Fibroblast of peridontal ligament (primary cell): ENCODE measurements at regions not wholly inside any gene's neighbourhood (a gene's known extent, or its start where the extent isn't known, plus 50 kb on each side); places are given as distances from the start of the nearest gene placed in this dataset.
A peak's percentile ranks its signal among the peaks of the same experiment; 100 is the strongest.

Experiments
- DNase-seq: peaks from one replicate; pipeline ENCODE4 v3.0.0-alpha.2; 2010; ENCODE audit errors: extremely low read depth

DNA sequence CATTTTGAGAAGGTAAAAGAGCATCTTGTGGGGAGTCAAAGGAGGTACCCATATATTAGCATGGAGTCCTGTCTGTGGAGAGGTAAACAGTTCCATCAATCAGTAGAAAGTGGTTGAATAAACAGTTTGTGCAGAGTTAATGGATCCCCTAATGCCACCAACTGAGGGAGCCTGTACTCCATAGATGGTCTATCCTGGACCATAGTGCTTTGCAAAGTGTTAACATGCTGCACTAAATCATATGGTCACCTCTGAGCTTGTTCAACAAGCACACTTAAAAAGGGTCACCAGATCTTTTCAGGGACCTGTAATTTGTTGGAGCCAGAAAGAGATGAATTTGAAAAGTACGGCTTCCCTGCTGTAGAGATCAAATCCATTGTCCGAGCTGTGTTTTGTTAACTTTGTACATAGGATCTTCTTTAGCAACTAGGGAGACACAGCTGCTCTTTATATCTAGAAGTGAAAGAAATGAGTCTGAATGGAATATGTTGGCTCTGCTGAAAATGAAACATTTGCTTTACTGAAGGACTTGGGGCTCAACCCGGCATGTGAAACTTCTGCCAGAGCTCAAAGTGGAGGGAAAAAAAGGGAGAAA, 366.4 kb downstream of the ETNK1 start:
- DNase-seq: no peak

DNA sequence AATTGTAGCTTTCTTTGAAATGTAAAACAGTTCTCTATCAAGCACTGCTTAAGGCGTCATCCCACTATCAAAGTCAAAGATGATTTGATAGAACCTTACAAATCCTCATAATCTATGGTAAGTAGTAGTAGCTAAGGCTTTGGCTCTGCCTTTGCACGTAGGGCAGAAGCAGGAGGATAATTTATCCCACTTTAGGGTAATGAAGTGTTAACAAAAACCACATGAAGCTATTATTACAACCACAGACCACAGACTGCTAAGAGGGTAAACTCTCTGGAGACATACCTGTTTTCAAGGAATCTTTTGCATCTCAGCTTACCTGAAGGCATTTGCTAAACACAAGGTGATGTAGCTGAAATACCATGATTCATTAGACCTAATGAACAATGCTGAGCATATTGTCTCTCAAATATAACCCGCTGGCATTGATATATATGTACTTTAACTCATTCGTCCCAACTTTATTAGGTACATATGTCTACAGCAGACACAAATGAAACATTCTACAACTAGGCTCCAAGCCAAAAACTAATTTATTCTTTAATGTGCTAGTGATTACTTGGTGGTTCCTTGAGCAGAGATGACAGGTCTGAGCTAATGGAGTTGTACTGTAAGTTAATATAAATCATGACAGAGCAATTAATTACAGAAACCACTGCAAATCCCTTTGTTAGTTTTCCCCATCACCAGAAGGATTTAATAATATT, 368.8 kb downstream of the ETNK1 start:
- DNase-seq: no peak

DNA sequence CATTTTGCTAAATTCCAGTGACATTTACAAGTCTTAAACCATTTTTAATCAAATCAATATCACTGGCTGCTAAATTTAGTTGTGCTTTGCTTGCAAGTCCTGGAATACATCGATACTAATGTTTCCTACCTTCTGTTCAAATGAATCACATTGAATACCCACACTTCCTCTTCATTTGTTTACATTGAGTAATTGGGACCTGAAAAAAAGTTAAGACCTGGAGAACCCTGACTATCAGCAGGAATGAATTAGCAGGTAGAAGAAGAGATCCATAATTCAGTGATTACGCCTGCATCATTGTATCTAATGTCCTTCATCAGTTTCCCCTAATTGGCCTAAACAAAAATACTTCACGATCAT, 369.3 kb downstream of the ETNK1 start:
- DNase-seq: no peak

DNA sequence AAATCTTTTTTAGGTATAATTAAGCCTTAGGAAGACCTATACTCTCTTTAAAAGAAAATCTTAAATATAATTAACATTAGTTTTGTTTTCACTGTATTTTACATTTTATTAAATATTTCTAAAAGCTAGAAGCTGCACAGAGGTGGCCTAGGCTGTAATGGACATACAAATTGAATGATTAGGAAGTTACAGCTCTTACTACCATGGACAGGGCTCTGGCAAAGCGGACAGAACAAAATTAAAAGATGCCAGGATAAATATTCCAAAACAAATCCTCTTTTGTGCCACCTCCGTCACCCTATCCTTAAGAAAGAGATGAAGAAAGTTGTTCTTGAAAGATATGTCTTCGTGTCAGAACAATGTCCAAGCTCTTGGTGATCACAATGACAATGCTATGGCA, 376.5 kb downstream of the ETNK1 start:
- DNase-seq: no peak

DNA sequence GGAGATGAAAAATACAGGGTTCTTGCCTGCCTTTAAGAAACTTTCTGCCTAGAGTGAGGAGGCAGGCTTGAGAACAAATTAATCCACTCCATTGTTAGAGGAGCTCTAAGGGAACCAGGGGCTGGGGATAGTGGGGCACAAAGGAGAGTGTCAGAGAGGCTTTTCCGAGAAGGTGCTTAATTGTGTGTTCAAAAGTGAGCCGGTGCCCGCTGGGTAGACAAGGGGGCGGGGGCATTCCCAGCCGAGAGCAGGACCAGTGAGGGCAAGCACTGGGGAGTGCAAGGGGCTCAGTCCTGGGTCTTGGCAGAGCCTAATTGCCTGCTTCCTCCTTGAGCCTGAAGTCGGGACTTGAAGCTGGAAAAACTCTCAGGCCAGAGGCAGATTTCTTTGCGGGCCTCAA, 377.4 kb downstream of the ETNK1 start:
- DNase-seq: no peak

DNA sequence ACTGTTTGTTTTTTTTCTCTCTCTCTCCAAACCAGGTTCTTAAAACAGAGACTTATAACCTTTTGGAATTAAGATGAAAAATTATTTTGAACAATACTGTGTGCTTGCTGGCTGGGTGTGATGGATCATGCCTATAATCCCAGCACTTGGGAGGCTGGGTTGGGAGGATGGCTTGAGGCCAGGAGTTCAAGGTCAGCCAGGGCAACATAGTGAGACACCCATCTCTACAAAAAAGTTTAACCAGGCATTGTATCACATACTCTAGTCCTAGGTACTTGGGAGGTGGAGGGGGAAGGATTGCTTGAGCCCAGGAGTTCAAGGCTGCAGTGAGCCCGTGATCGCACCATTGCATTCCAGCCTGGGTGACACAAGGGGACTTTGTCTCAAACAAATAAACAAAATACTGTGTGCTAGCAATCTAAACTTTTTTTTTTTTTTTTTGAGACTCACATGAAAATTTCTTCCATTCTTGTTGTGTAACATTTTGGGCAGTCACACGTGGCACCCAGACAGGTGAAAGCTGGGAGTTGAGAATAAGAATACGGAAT, 379.6 kb downstream of the ETNK1 start:
- DNase-seq: no peak

DNA sequence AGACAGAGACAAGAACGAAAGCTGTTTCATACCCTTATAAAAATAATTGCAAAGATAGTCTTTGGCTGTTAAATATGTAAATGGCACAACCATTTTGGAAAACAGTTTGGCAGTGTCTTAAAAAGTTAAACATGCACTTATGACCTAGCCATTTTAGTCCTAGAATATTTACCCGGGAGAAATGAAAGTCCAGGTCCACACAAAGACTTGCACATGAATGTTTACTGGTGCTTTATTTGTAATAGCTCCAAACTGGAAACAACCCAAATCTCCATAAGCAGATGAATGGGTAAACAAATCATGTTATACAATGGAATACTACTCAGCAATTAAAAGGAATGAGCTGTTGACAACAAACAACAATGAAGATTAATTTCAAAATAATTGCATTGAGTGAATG, 380.4 kb downstream of the ETNK1 start:
- no peak for DNase-seq

DNA sequence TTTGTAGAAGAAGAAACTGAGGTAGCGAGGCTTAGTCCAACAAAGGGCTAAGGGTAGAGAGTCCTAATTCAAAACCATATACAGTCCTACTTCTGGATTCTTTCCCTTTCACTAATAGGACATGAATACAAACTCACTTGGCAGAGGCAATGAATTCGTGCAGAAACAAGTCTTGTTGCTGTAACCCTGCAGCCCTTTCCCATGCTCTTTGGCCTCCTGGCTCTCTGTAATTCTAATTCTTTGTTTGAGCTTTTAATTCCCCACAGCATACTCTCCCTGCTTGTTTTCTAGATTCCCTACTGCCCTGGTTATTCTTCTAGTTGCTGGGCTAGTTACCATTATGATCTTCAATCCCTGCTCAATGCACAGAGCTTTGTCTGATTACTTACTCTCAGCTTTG, 381.4 kb downstream of the ETNK1 start:
- no peak for DNase-seq

DNA sequence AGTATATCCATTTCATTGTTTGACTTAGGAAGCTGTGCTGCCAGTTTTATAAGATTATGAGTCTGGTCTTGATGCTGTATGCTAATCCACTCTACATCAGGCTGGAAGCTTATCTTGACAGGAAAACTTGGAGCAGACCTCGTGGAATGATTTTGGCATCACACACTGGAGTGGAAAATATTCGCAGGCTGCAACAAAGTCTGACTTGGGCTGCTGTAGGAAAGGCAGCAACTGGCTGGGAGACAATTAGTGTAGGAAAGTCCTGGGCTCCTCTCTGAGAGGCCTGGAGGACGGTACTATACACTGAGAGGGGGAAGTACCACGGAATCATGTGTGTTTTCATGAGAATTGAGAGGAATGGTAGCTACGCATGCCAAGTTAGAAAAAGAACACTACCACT, 383.7 kb downstream of the ETNK1 start:
- no peak for DNase-seq

DNA sequence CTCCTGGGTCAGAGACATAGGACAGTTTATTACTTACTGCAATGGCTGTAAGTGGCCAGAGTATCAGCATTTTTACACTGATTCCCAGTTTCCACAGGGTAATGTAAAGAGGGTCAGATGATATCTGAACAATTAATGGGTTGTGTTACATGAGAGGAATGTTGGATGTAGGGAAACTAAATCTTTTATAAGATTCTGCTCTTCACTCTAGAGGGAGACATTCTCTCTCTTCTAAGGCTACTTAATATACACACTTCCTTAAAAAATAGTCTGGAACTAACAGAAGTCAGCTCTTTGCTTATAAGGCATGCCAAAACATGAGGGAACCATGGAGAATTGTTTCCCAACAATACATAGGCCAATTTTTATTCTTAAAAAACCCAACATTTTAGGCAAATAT, 389.8 kb downstream of the ETNK1 start:
- peak; percentile 46 for DNase-seq

DNA sequence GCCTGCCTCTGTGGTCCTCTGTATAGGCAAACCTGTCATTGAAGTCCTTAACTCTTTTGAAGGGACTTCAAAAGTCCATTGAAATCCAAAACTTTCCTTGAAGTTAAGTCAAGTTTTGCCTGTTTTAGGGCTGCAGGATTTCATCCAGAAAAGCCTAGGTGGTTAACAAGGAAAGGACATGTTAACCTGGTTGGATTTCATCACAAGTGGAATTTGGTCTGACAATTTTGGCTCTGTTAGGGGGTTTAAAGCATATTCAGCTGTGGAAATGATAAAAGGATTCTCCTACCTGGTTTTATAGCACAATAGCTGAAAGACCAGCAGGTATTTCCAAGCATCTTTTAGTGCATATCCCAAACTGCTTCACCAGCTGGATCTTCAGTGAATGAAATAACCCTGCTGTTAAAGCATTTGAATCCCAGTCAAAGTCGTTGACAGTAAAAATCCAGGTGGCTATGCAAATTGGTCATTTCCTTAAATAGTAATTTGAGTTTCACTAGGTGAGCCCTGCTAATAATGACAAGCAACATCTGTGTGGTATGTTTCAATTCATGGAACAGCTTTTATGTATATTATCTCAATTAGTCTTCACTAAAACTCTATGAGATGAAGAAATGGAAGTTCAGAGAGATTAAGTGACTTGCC, 400.5 kb downstream of the ETNK1 start:
- no peak for DNase-seq

DNA sequence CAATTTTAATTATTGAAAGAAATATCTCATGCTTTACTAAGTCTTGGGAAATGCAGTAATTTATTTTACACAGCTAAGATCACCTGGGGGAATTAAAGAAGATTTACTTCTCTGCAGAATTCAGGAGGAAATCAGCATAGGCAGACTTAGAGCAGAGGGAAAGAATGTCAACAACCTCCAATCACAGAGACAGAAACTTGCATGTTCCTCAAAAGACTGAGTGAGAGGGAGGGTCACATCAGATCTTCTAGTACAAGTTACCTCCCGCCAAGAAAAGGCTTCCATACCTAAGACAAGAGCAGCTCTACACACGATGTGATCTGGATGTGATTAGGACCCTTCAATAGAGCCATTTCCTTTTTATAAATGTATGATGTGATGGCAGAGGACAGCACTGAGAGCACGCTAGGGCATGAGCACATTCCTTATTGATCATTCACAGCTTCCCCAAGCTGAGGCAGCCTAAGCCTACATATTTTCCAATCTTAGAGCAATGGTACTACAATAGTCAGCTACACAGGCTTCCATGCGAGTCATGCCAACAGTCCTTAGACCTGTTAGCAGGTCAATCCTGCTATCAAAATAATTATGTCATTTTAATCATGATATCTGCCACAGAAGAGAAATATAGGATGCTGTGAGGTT, 403.3 kb downstream of the ETNK1 start:
- DNase-seq: peak; percentile 15

DNA sequence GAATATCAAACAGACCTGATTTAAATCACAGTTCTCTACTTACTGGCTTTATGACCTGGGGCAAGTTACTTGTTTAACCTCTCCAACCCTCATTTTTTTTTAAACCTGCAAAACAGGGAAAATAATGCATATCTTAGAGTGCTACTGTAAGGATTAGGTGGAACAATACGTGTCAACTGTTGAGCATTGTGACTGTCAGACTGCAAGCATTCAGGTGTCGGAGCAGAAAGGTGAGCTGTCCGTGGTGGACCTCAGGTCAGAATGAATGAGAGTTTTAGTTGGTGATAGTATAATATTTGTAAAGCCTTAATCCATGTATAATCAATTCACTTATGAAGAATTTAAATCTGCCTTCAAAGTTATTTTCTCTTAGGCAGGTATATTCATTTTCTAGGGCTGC, 404.2 kb downstream of the ETNK1 start:
- no peak for DNase-seq

DNA sequence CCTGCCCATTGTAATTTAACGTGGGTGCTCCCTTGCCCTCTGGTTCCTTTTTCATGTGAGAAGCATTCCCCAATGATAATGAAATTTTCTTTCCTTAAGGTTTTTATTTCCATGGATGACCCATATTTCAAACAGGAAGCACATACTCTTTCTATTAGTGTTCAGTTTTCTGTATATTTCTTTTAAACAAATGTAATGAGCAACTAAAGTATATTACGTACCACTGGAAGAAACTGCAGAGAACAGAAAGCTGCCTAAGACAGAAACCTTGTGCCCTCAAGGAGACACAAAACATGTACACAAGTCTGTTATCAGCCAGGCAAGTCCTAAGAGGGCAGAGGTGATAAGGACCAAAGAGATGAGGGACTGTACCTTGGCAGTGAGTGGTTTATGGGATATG, 414.9 kb downstream of the ETNK1 start:
- peak; percentile 35 for DNase-seq

DNA sequence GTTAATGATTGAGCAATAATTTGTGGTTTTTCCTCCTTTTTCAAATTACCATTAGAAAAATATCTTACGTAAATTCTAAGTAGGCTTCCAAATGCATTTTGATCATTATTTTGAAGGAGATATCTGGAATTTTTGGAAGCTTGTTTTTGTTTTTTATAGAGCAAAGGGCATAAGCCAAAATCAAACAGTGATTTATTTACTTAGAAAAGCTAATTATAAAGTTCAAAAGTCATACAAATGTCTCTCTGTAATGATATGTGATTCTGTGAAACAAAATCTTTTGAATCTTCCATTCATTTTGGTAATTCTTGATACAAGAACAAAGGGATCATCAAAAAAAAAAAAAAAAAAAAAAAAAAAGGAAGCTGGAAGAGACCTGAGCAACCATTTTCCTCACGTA, 416.8 kb downstream of the ETNK1 start:
- no peak for DNase-seq

DNA sequence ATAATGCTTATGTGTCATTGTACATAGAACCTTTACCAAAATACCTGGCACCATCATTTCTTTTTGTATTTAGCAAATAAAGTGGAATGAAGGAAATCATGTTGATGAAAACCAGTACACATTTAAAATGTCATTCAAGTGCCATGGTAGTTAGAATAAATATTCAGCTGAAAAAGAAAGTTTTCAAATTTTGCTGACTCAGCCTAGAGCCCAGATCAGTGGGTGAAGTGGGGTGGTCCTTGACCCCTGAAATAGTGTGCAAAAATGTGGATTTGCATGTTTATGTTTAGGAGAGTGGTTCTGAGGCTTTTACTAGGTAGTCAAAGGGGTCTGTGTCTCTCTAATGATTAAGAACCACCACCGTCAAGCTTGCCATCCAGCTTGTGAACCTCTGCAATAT, 418.7 kb downstream of the ETNK1 start:
- no peak for DNase-seq

DNA sequence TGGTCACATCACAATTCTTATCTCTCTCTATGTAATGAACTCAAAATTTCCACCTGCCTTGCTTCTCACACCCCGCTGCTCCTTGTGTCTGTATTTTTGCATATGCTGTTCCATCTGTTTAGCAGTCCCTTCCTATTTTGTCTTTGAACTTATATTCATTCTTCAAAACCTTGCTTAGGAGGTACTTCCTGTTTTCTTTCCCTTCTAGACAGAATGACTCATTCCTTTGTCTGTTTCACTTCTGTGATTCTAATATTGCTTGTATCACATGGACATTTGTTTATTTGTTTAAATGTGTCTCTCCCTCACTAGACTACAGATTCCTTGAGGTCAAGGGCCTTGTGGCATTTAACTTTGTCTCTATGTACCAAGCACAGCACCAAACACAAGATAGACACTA, 424.2 kb downstream of the ETNK1 start:
- no peak for DNase-seq

DNA sequence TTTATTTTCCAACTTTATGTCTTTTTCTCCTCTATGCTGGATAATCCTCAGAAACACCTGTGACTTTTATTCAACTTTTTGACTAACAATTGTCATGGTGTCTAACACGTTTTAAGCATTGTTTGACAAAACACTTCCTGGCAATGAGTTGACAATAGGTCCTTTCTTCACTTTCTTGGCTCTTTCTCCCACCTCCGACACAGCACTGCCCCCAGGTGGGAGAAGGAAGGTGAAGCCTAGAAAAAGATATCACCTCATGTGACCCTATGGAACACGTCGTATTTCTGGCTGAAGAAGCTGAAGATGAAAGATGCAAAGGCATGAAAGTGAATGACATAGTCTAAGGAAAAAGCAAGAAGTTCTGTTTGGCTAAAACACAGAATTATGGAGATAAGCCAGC, 430.0 kb downstream of the ETNK1 start:
- DNase-seq: no peak

DNA sequence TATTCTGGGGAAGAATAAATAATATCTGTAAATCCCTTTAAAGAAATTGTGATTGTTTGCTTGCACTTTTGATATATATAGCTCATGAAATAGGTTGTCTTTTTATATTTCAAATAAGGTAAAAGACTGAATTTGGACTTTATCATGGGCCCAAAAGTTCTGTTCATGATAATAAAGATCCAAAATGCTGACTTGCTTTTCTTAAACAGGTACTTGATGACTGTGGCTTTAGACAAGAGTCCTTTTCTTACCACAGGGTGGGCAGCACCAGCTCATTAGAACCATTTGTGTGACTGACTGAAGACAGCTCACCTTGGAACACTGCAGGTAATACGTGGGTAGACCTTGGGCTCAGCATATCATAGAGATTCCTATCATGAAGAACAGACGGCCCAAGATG, 432.6 kb downstream of the ETNK1 start:
- no peak for DNase-seq

DNA sequence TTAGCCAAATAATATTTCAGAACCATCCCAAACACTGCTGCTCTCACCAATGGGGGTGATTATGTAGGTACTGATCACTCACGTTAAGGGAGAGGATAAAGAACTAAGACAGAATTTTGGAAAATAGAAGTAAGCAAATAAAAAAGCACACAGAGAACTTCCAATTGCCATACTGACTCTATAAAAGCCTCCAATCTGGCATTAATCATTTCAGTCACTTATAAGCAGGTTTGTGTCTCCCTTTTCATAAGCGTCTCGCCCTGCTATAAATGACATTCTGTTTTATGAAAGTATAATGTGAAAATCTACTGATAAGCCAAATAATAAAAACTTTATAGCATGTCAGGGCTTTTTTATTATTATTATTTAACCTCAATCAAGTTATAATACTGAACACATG, 435.2 kb downstream of the ETNK1 start:
- no peak for DNase-seq

DNA sequence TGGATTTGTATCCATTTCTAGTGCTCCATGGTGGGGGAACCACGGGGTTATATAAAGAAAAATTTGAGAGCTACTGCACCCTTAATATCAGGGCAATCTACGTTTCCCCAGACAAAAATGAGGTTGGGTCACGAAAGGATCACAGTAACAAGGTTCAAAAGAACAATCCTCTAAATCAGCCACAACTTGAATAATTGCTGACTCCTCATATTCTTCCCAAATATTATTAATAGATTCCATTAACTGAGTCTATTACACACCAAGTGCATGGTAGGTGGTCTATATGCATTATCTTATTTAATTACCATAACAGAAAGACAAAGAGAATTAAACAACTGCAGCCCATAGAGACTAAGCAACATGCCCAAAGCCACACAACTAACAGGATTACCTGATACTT, 438.2 kb downstream of the ETNK1 start:
- DNase-seq: no peak

DNA sequence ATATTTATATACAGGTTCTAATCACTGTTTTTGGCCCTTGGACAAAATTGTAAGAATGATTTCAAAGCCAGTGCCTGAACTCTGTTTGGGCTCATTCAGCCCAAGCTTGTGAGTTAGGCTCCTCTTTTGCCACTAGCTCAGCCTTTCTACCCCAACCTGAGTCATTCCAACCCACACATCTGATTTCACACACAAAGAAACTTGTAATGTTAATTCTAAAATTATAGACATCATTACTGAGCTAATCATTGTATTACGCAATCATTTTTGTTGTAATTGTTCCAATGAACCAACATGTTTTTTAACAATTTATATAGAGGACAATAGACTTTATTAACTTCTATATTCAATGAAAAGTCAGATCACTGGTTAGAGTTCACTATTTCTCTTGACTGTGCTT, 441.1 kb downstream of the ETNK1 start:
- DNase-seq: peak; percentile 7

DNA sequence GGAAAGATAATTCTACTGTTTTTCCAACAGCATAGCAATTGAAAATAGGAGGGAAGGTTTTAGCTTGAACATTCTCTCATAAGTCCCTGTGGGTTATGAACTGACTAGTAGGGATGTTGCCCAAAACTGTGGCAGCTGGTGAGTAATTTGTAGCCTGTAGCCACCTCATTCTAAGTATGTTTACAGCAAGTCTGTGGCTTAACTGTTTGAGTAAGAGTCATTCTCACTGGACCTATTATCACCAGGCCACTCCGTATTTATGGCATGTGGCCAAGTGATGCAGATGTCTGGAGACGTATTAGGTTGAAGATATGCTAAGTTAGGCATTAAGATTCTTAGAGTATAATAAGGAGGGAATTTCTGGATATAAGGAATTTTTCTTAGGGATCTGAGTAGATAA, 458.3 kb downstream of the ETNK1 start:
- DNase-seq: peak; percentile 92
